A549 (cell line): ENCODE measurements at regions not wholly inside any gene's neighbourhood (a gene's known extent, or its start where the extent isn't known, plus 50 kb on each side); places are given as distances from the start of the nearest gene placed in this dataset.
A peak's percentile ranks its signal among the peaks of the same experiment; 100 is the strongest.

Experiments
- ATAC-seq, 2 experiments: fragments of 200-7000 bp in 1 of 2; fragments of >200 bp in 1 of 2; cut with Nextera tagmentation in 1 of 2; cut with Tn5 transposase in 1 of 2; 3 replicates each; pipeline versions ENCODE4 v1.8.0 to v1.9.1; 2018 to 2020; ENCODE audit warnings: mild to moderate bottlenecking in 1 of 2, moderate library complexity in 1 of 2
- CTCF ChIA-PET: fragments of 300-600 bp; sonication (Branson Sonifier 250); formaldehyde crosslinking; extraction: SDS; loops from one replicate; lab custom pipeline; 2021; ENCODE audit warnings: antibody characterized with exemption, inconsistent platforms; lab: Yijun Ruan, JAX
- POLR2A ChIA-PET: fragments of 350-600 bp; formaldehyde crosslinking; extraction: SDS; loops from one replicate; lab custom pipeline; 2021; ENCODE audit warnings: antibody characterized with exemption, inconsistent platforms; lab: Yijun Ruan, JAX
- DNase-seq, 2 experiments: peaks; one replicate each; pipeline versions ENCODE4 v3.0.0 to v3.0.0-alpha.2; 2011 to 2016; ENCODE audit warnings: low read depth in 1 of 2, low spot score in 1 of 2
- FAIRE-seq: peaks from 2 replicates; lab custom pipeline; 2011; peaks lifted over from hg19 to GRCh38; lab: Jason Lieb, UNC
- H3K27ac ChIP-seq, 2 experiments: fragments of >200 bp; sonication (Bioruptor Twin); formaldehyde crosslinking; 3 replicates each; pipeline ENCODE4 v1.5.1; 2016 to 2017
- H3K4me1 ChIP-seq: fragments of >200 bp; sonication (Bioruptor Twin); formaldehyde crosslinking; 3 replicates; pipeline ENCODE4 v1.6.1; 2016
- H3K4me2 ChIP-seq: fragments of >200 bp; sonication (Bioruptor Twin); formaldehyde crosslinking; 3 replicates; pipeline ENCODE4 v1.6.1; 2016
- H3K4me3 ChIP-seq: fragments of >200 bp; sonication (Bioruptor Twin); formaldehyde crosslinking; 3 replicates; pipeline ENCODE4 v1.5.1; 2016
- H3K9me3 ChIP-seq: fragments of >200 bp; sonication (Bioruptor Twin); formaldehyde crosslinking; 3 replicates; pipeline ENCODE4 v1.6.1; 2016
- CBX2 ChIP-seq: fragments of 200-600 bp; sonication (generic); IDR thresholded peaks from 2 replicates; pipeline ENCODE4 v1.6.1; 2016; ENCODE audit warnings: low read depth, mild to moderate bottlenecking, borderline replicate concordance
- CEBPB ChIP-seq, 2 experiments: fragments of >200 bp in 1 of 2; sonication (Bioruptor Twin) in 1 of 2; formaldehyde crosslinking in 1 of 2; IDR thresholded peaks; 2 replicates each; pipeline ENCODE4 v1.6.1; 2012 to 2016
- CHD2 ChIP-seq: fragments of 150-350 bp; IDR thresholded peaks from 2 replicates; pipeline ENCODE4 v1.6.1; 2014; ENCODE audit warnings: low read length; ENCODE audit not compliant: partially characterized antibody
- EHF ChIP-seq: fragments of 250-450 bp; sonication (Bioruptor Pico); IDR thresholded peaks from 2 replicates; pipeline ENCODE4 v1.5.0; 2020; ENCODE audit warnings: mild to moderate bottlenecking
- EHMT2 ChIP-seq: fragments of 200-600 bp; sonication (generic); IDR thresholded peaks from 2 replicates; pipeline ENCODE4 v1.6.1; 2016; ENCODE audit warnings: antibody characterized with exemption, low read depth, mild to moderate bottlenecking, moderate library complexity
- EP300 ChIP-seq, 2 experiments: fragments of >200 bp; sonication (Bioruptor Twin); formaldehyde crosslinking; IDR thresholded peaks; 2 replicates in 1 of 2; 3 replicates in 1 of 2; pipeline ENCODE4 v1.6.1; 2016 to 2017
- ESRRA ChIP-seq: fragments of 150-350 bp; IDR thresholded peaks from 2 replicates; pipeline ENCODE4 v1.6.1; 2014; ENCODE audit warnings: mild to moderate bottlenecking, low read length, borderline replicate concordance
- FOSB ChIP-seq: fragments of 250-450 bp; sonication (Bioruptor Pico); IDR thresholded peaks from 2 replicates; pipeline ENCODE4 v1.5.0; 2020; ENCODE audit warnings: mild to moderate bottlenecking, moderate library complexity
- FOSL2 ChIP-seq, 2 experiments: fragments of 450-650 bp in 1 of 2; fragments of >200 bp in 1 of 2; sonication (Bioruptor Twin) in 1 of 2; formaldehyde crosslinking; IDR thresholded peaks; 2 replicates each; pipeline versions ENCODE4 v1.5.0 to v1.6.1; 2016 to 2020; ENCODE audit warnings: mild to moderate bottlenecking in 1 of 2, moderate library complexity in 1 of 2
- HDAC2 ChIP-seq: fragments of 200-600 bp; sonication (generic); IDR thresholded peaks from 2 replicates; pipeline ENCODE4 v1.6.1; 2016
- HEYL ChIP-seq: fragments of 250-450 bp; sonication (Bioruptor Pico); IDR thresholded peaks from 2 replicates; pipeline ENCODE4 v1.8.0; 2021; ENCODE audit warnings: mild to moderate bottlenecking, moderate library complexity
- HOXB13 ChIP-seq: fragments of 250-450 bp; sonication (Bioruptor Pico); IDR thresholded peaks from 2 replicates; pipeline ENCODE4 v1.5.0; 2020; ENCODE audit warnings: low read depth, mild to moderate bottlenecking, moderate library complexity
- HOXB5 ChIP-seq: fragments of 250-450 bp; sonication (Bioruptor Pico); IDR thresholded peaks from 2 replicates; pipeline ENCODE4 v1.5.0; 2020; ENCODE audit warnings: mild to moderate bottlenecking, moderate library complexity
- JUN ChIP-seq, 2 experiments: fragments of >200 bp; sonication (Bioruptor Twin); formaldehyde crosslinking; IDR thresholded peaks; 2 replicates in 1 of 2; 3 replicates in 1 of 2; pipeline ENCODE4 v1.6.1; 2016 to 2017
- JUNB ChIP-seq: fragments of >200 bp; sonication (Bioruptor Twin); formaldehyde crosslinking; IDR thresholded peaks from 2 replicates; pipeline ENCODE4 v1.6.1; 2016
- KDM5A ChIP-seq: fragments of 200-600 bp; sonication (generic); IDR thresholded peaks from 2 replicates; pipeline ENCODE4 v1.6.1; 2016; ENCODE audit warnings: antibody characterized with exemption, mild to moderate bottlenecking
- MAFK ChIP-seq: fragments of 450-650 bp; IDR thresholded peaks from 2 replicates; pipeline ENCODE4 v1.6.1; 2014; ENCODE audit not compliant: partially characterized antibody
- MAZ ChIP-seq: fragments of 150-350 bp; IDR thresholded peaks from 2 replicates; pipeline ENCODE4 v1.6.1; 2014; ENCODE audit warnings: antibody characterized with exemption, low read depth, low read length, borderline replicate concordance
- NPAS2 ChIP-seq: fragments of 250-450 bp; sonication (Bioruptor Pico); IDR thresholded peaks from 2 replicates; pipeline ENCODE4 v1.8.0; 2022; ENCODE audit warnings: mild to moderate bottlenecking, moderate library complexity, borderline replicate concordance
- NR3C1 ChIP-seq: fragments of >200 bp; sonication (Bioruptor Twin); formaldehyde crosslinking; IDR thresholded peaks from 3 replicates; pipeline ENCODE4 v1.6.1; 2017
- PHF8 ChIP-seq: fragments of 200-600 bp; sonication (generic); IDR thresholded peaks from 2 replicates; pipeline ENCODE4 v1.6.1; 2016; ENCODE audit warnings: low read depth, mild to moderate bottlenecking, antibody characterized with exemption, moderate library complexity, borderline replicate concordance
- POLR2A ChIP-seq: IDR thresholded peaks from 2 replicates; pipeline ENCODE4 v1.6.1; 2012; ENCODE audit warnings: mild to moderate bottlenecking, low read length
- RFX5 ChIP-seq: fragments of 450-650 bp; IDR thresholded peaks from 2 replicates; pipeline ENCODE4 v1.7.1; 2014; ENCODE audit warnings: antibody characterized with exemption, mild to moderate bottlenecking, moderate library complexity
- SMC3 ChIP-seq: fragments of >200 bp; sonication (Bioruptor Twin); formaldehyde crosslinking; IDR thresholded peaks from 3 replicates; pipeline ENCODE4 v1.6.1; 2018; ENCODE audit warnings: inconsistent platforms
- SREBF2 ChIP-seq: fragments of 450-650 bp; IDR thresholded peaks from 2 replicates; pipeline ENCODE4 v1.6.1; 2014; ENCODE audit warnings: mild to moderate bottlenecking, moderate library complexity
- ZFP36 ChIP-seq: fragments of 450-650 bp; IDR thresholded peaks from 2 replicates; pipeline ENCODE4 v1.6.1; 2014; ENCODE audit warnings: borderline replicate concordance; ENCODE audit not compliant: partially characterized antibody
- WGBS: methylation state at CpG from one replicate; pipeline ENCODE4 v1.1.6; 2017; ENCODE audit errors: missing lambda C conversion rate; 5-methylcytosine and 5-hydroxymethylcytosine counted together
- TF ChIP-seq, protein P1 (sequence below): fragments of 250-450 bp; sonication (Bioruptor Pico); IDR thresholded peaks from 2 replicates; pipeline ENCODE4 v1.5.0; 2020; ENCODE audit warnings: low read depth, mild to moderate bottlenecking, moderate library complexity
- TF ChIP-seq, protein P2 (sequence below): IDR thresholded peaks from 2 replicates; pipeline ENCODE4 v1.6.1; 2012
- TF ChIP-seq, protein P3 (sequence below): fragments of >200 bp; sonication (Bioruptor Twin); formaldehyde crosslinking; IDR thresholded peaks from 3 replicates; pipeline ENCODE4 v1.5.1; 2016
- TF ChIP-seq, protein P4 (sequence below): IDR thresholded peaks from 2 replicates; pipeline ENCODE4 v1.6.1; 2012

DNA sequence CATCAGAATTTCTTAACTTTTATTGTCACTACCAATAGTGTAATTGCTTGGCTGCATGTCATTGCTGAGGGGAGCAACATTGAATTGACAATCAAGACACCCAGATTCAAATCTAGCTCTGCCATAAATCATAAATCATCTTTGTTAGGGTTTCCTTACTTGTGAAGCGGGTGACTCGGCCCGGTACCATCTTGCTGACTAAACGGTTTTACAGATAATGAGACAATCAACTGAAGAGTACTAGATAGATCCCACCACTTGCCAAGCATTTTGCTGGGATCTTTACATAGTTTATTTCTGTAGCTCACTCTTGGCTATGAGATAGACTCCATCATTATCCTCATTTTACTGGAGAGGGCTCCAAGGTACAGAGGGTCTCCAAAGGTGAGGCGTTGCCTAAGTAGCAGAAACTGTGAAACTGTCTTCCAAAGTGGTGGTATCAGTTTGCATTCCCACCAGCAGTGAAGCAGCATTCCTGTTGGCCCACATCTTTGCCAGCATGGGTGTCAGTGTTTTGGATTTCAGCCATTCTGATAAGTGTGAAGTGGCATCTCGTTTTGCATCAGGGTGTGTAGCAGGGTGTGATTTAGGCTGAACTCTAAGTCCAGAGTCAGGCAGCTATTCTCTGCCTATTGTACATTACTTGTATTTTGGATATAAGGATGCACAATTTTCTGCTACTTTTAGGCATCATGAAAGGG, 168.7 kb upstream of the BMPER start:
- H3K27ac ChIP-seq = no peak overlapping the region
- H3K4me3 ChIP-seq = no peak overlapping the region
- POLR2A ChIA-PET = no interaction called here
- no peak for DNase-seq
- CTCF ChIA-PET = no interaction called here
- no peaks in the 10 kb centered on the region for H3K4me1 ChIP-seq
- WGBS = 61% methylated on average over 6 of the region's 6 CpGs
- TF ChIP-seq KDM5A (no peak), MAFK (peak; percentile 70), HOXB5 (CRISPR knock-in tag) (no peak)
- TF ChIP-seq, all 56 proteins: peak for 1
- FAIRE-seq = no peak
- H3K4me2 ChIP-seq = no peak overlapping the region
- no peaks in the 10 kb centered on the region for H3K9me3 ChIP-seq
- no peak for ATAC-seq

DNA sequence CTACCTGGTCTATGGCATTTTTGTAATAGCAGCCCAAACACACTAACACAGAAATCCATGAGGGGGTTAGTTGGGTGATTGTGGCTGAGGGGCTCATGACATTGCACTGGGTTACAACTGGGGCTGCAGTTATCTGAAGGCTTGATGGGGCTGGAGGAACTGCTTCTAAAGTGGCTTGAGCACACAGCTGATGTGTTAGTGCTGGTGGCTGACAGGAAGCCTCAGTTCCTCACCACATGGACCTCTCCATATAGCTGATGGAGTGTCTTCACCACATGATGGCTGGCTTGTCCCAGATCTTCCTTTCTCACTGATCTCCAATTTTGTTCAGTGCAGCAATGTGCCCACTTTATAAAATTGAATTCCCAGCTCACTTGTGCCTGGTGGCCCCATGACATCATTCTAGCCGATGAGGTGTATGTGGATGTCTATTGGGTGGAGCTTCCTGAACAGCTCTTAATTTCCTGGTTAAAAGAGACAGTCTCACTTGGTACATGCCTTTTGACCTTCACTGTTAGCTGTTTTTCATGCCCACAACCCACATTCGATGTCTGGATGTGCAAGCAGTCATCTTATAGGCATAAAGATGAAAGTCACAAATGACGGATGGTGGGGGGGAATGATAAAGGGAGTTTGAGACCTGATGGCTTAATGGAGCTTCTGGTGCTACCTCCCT, 166.9 kb upstream of the BMPER start:
- ChIA-PET POLR2A (no interaction called here), CTCF (interaction anchor here (0.6 to 1.5 kb wide), 5 partner anchors 10 to 387 kb away, joined by 3 to 4 read pairs (median 4); no protein-coding TSS in a partner anchor)
- WGBS = 48% methylated on average over 3 of the region's 3 CpGs
- Histone ChIP-seq H3K4me3 (no peak overlapping the region), H3K4me1 (no peaks in the 10 kb centered on the region), H3K9me3 (no peaks in the 10 kb centered on the region), H3K27ac (no peak overlapping the region), H3K4me2 (no peak overlapping the region)
- no peak for DNase-seq
- TF ChIP-seq NR3C1 = no peak
- no peak for TF ChIP-seq FOSL2 (IDR thresholded peaks at IDR 0.05)
- TF ChIP-seq FOSL2 (CRISPR knock-in tag; IDR thresholded peaks at IDR 0.05) = no peak
- no peak for TF ChIP-seq RFX5
- TF ChIP-seq HDAC2 = no peak
- TF ChIP-seq POLR2A = no peak
- TF ChIP-seq SMC3 = no peak
- TF ChIP-seq, protein P1, sequence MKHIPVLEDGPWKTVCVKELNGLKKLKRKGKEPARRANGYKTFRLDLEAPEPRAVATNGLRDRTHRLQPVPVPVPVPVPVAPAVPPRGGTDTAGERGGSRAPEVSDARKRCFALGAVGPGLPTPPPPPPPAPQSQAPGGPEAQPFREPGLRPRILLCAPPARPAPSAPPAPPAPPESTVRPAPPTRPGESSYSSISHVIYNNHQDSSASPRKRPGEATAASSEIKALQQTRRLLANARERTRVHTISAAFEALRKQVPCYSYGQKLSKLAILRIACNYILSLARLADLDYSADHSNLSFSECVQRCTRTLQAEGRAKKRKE (CRISPR knock-in tag) = no peak
- TF ChIP-seq ESRRA = no peak
- TF ChIP-seq CEBPB (IDR thresholded peaks at IDR 0.05) = no peak
- TF ChIP-seq EHF (CRISPR knock-in tag) = no peak
- TF ChIP-seq, protein P2, sequence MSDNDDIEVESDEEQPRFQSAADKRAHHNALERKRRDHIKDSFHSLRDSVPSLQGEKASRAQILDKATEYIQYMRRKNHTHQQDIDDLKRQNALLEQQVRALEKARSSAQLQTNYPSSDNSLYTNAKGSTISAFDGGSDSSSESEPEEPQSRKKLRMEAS = no peak
- TF ChIP-seq SREBF2 = no peak
- TF ChIP-seq EP300 (IDR thresholded peaks at IDR 0.05) = no peak
- TF ChIP-seq HOXB13 (CRISPR knock-in tag) = no peak
- TF ChIP-seq CHD2 = no peak
- no peak for TF ChIP-seq NPAS2 (CRISPR knock-in tag)
- FAIRE-seq = no peak
- no peak for ATAC-seq

DNA sequence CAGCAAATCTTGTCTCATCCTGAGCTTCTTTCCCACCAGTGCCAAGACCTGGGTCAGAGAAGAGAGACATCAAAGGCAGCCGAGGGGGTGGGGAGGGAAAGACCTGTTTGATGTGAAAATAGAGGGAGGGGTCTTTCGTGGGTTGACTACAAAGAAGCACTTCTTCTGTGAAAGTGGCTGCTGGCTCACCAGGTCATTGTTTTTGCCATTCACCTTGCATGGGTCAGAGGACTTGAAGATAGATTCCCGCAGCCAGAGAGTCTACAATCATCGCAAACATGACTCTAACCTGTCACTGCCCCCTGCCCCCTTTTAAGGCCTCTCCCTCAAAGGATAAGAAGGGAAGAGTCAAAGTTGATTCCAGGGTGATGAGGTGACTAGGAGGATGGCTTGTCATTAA, 166.1 kb upstream of the BMPER start:
- WGBS = 44% methylated on average over 3 of the region's 4 CpGs
- no peak for DNase-seq
- no peak for FAIRE-seq
- ChIA-PET POLR2A (no interaction called here), CTCF (interaction anchor here (0.6 to 1.5 kb wide), 3 partner anchors 9 to 388 kb away, joined by 3 to 4 read pairs (median 4); no protein-coding TSS in a partner anchor)
- H3K4me1 ChIP-seq = no peaks in the 10 kb centered on the region
- peaks cover 4% of the 10 kb centered on the region for H3K9me3 ChIP-seq
- H3K27ac ChIP-seq = no peak overlapping the region
- no peak overlapping the region for H3K4me2 ChIP-seq
- ATAC-seq = no peak
- no peak overlapping the region for H3K4me3 ChIP-seq
- TF ChIP-seq, protein P3, sequence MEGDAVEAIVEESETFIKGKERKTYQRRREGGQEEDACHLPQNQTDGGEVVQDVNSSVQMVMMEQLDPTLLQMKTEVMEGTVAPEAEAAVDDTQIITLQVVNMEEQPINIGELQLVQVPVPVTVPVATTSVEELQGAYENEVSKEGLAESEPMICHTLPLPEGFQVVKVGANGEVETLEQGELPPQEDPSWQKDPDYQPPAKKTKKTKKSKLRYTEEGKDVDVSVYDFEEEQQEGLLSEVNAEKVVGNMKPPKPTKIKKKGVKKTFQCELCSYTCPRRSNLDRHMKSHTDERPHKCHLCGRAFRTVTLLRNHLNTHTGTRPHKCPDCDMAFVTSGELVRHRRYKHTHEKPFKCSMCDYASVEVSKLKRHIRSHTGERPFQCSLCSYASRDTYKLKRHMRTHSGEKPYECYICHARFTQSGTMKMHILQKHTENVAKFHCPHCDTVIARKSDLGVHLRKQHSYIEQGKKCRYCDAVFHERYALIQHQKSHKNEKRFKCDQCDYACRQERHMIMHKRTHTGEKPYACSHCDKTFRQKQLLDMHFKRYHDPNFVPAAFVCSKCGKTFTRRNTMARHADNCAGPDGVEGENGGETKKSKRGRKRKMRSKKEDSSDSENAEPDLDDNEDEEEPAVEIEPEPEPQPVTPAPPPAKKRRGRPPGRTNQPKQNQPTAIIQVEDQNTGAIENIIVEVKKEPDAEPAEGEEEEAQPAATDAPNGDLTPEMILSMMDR = no peak
- TF ChIP-seq MAZ (no peak), JUNB (no peak), FOSB (CRISPR knock-in tag) (no peak), HEYL (CRISPR knock-in tag) (no peak), PHF8 (no peak), ZFP36 (no peak), CBX2 (no peak), HOXB5 (CRISPR knock-in tag) (no peak), EHMT2 (no peak), JUN (IDR thresholded peaks at IDR 0.05) (no peak)
- TF ChIP-seq, protein P4, sequence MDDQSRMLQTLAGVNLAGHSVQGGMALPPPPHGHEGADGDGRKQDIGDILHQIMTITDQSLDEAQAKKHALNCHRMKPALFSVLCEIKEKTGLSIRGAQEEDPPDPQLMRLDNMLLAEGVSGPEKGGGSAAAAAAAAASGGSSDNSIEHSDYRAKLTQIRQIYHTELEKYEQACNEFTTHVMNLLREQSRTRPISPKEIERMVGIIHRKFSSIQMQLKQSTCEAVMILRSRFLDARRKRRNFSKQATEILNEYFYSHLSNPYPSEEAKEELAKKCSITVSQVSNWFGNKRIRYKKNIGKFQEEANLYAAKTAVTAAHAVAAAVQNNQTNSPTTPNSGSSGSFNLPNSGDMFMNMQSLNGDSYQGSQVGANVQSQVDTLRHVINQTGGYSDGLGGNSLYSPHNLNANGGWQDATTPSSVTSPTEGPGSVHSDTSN = no peak
